GM18519 (cell line): ENCODE measurements at regions not wholly inside any gene's neighbourhood (a gene's known extent, or its start where the extent isn't known, plus 50 kb on each side); places are given as distances from the start of the nearest gene placed in this dataset.
"Not testable (repeated sequence)": the region's sequence is repeated elsewhere in the genome, so short reads cannot be mapped to it uniquely, and the experiment has no call there.

Experiments
- ATAC-seq: cut with Tn5 transposase; IDR thresholded peaks from one replicate; pipeline ENCODE4 v1.9.1; 2021; ENCODE audit warnings: mild to moderate bottlenecking, moderate library complexity; ENCODE audit not compliant: unreplicated experiment, low FRiP score

GRCh38 chr7:15143936-15144335, 241.4 kb upstream of the DGKB start:
- no peak for ATAC-seq

- no peak for ATAC-seq
These were observed 240.6 kb upstream of the DGKB start for GRCh38 chr7:15143121-15143520.

GRCh38 chr7:15140431-15140830, 237.9 kb upstream of the DGKB start:
- ATAC-seq: no peak

GRCh38 chr7:15131661-15132060, 229.1 kb upstream of the DGKB start:
- ATAC-seq: no peak

- ATAC-seq: no peak
These were observed 228.4 kb upstream of the DGKB start for GRCh38 chr7:15130666-15131541.

GRCh38 chr7:15128716-15129115, 226.2 kb upstream of the DGKB start:
- no peak for ATAC-seq

- not testable (repeated sequence) for ATAC-seq
These were observed 224.1 kb upstream of the DGKB start for GRCh38 chr7:15126653-15127052.

GRCh38 chr7:15123901-15124300, 221.3 kb upstream of the DGKB start:
- ATAC-seq: no peak

- no peak for ATAC-seq
These were observed 211.2 kb upstream of the DGKB start for GRCh38 chr7:15113752-15114151.

GRCh38 chr7:15105711-15106110, 203.2 kb upstream of the DGKB start:
- no peak for ATAC-seq

GRCh38 chr7:15104411-15105092, 202.0 kb upstream of the DGKB start:
- no peak for ATAC-seq

GRCh38 chr7:15099074-15099473, 196.5 kb upstream of the DGKB start:
- ATAC-seq: no peak

- no peak for ATAC-seq
These were observed 194.3 kb upstream of the DGKB start for GRCh38 chr7:15096853-15097252.

GRCh38 chr7:15094989-15095388, 192.4 kb upstream of the DGKB start:
- no peak for ATAC-seq

GRCh38 chr7:15087771-15088170, 185.2 kb upstream of the DGKB start:
- ATAC-seq: no peak

- ATAC-seq: no peak
These were observed 184.3 kb upstream of the DGKB start for GRCh38 chr7:15086862-15087261.

- ATAC-seq: no peak
These were observed 183.6 kb upstream of the DGKB start for GRCh38 chr7:15086131-15086611.

GRCh38 chr7:15085366-15085765, 182.8 kb upstream of the DGKB start:
- no peak for ATAC-seq

GRCh38 chr7:15084368-15084767, 181.8 kb upstream of the DGKB start:
- ATAC-seq: no peak

GRCh38 chr7:15081891-15082290, 179.3 kb upstream of the DGKB start:
- no peak for ATAC-seq

- ATAC-seq: no peak
These were observed 170.8 kb upstream of the DGKB start for GRCh38 chr7:15073301-15073700.

- ATAC-seq: no peak
These were observed 165.8 kb upstream of the DGKB start for GRCh38 chr7:15068324-15068723.
